ENCODE measurements at regions not wholly inside any gene's neighbourhood (a gene's known extent, or its start where the extent isn't known, plus 50 kb on each side); places are given as distances from the start of the nearest gene placed in this dataset.
"Not testable (repeated sequence)": the region's sequence is repeated elsewhere in the genome, so short reads cannot be mapped to it uniquely, and the experiment has no call there.

DNA sequence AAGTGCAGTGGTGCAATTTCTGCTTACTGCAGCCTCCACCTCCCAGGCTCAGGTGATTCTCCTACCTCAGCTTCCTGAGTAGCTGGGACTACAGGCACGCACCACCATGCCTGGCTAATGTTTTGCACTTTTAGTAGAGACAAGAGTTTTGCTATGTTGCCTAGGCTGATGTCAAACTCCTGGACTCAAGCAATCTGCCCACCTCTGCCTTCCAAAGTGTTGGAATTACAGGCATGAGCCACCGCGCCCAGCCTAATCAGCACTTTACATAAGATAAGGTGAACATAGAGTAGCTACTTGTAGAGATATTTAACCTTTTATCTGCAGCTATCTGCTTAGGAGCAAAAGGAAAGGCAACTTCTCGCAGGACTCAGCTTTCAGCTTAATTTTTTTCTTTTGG is 77.5 kb upstream of the RGPD5 start:
- not testable (repeated sequence) for H3K9me3 ChIP-seq (ENCODE audit: control insufficient read depth in 2 of 2, low read length in 2 of 2); H3K4me1 ChIP-seq (ENCODE audit: control insufficient read depth, insufficient read depth, low read length, poor library complexity, severe bottlenecking); H3K27me3 Mint-ChIP-seq; ATAC-seq (ENCODE audit: low read depth in 2 of 2); H3K27ac ChIP-seq (ENCODE audit: insufficient read depth, low read length, poor library complexity, severe bottlenecking); H3K9me3 Mint-ChIP-seq; H3K4me3 ChIP-seq (ENCODE audit: low read depth, low read length); H3K36me3 Mint-ChIP-seq; H3K27ac Mint-ChIP-seq; H3K36me3 ChIP-seq (ENCODE audit: control insufficient read depth, insufficient read depth, low read length); H3K27me3 ChIP-seq (ENCODE audit: control insufficient read depth, insufficient read depth, low read length); DNase-seq; H3K4me1 Mint-ChIP-seq; H3K4me3 Mint-ChIP-seq

DNA sequence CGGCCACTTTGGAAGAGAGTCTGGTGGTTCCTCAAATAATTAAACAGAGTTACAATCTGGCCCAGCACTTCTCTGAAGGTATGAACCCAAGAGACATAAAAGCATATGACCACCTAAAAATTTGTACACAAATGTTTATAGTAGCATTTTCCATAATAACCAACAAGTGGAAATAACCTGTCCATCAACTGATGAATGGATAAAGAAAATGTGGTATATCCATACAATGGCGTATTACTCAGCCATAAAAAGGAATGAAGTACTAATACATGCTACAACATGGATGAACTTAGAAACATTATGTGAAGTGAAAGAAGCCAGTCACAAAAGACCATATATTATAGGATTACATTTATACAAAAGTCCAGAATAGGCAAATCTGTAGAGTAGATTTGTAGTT is 76.0 kb upstream of the RGPD5 start:
- peaks cover 0 to 5% (median 0%) of the 10 kb centered on the region in 7 donors for H3K9me3 Mint-ChIP-seq
- H3K4me1 Mint-ChIP-seq = no peaks in the 10 kb centered on the region
- H3K9me3 ChIP-seq (ENCODE audit: control insufficient read depth in 2 of 2, low read length in 2 of 2) = no peaks in the 10 kb centered on the region
- H3K27me3 ChIP-seq (ENCODE audit: control insufficient read depth, insufficient read depth, low read length) = no peaks in the 10 kb centered on the region
- H3K4me1 ChIP-seq (ENCODE audit: control insufficient read depth, insufficient read depth, low read length, poor library complexity, severe bottlenecking) = no peaks in the 10 kb centered on the region
- no peak overlapping the region for H3K27ac Mint-ChIP-seq
- no peaks in the 10 kb centered on the region for H3K36me3 ChIP-seq (ENCODE audit: control insufficient read depth, insufficient read depth, low read length)
- H3K27ac ChIP-seq (ENCODE audit: insufficient read depth, low read length, poor library complexity, severe bottlenecking) = no peak overlapping the region
- H3K4me3 ChIP-seq (ENCODE audit: low read depth, low read length) = no peak overlapping the region
- DNase-seq (no peak), ATAC-seq (ENCODE audit: low read depth in 2 of 2) (no peak)
- H3K4me3 Mint-ChIP-seq = no peak overlapping the region
- peaks cover 8% of the 10 kb centered on the region for H3K27me3 Mint-ChIP-seq
- no peaks in the 10 kb centered on the region for H3K36me3 Mint-ChIP-seq

DNA sequence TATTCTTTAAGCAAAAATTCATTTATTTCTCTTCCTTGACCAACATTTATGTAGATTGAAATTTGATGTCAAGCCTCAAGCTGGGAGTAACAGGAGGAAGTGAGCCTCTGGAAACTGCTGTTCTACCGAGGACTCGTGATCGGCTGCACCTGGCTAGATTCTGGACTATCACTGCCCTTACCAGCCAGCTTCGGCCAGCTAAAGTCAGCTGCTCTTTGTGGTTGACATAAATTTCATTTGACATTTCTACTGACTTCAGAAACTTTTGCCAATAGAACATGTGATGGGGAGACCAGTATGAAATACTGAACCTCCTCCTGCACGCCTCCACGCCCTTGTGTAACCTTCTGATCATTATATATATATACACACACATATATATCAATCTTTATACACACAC is 74.2 kb upstream of the RGPD5 start:
- H3K9me3 Mint-ChIP-seq = peaks cover 0 to 5% (median 0%) of the 10 kb centered on the region in 7 donors
- Histone ChIP-seq H3K36me3 (ENCODE audit: control insufficient read depth, insufficient read depth, low read length) (no peaks in the 10 kb centered on the region), H3K4me1 (ENCODE audit: control insufficient read depth, insufficient read depth, low read length, poor library complexity, severe bottlenecking) (no peaks in the 10 kb centered on the region), H3K27ac (ENCODE audit: insufficient read depth, low read length, poor library complexity, severe bottlenecking) (no peak overlapping the region), H3K9me3 (ENCODE audit: control insufficient read depth in 2 of 2, low read length in 2 of 2) (no peaks in the 10 kb centered on the region), H3K27me3 (ENCODE audit: control insufficient read depth, insufficient read depth, low read length) (no peaks in the 10 kb centered on the region), H3K4me3 (ENCODE audit: low read depth, low read length) (no peak overlapping the region)
- no peaks in the 10 kb centered on the region for H3K4me1 Mint-ChIP-seq
- no peaks in the 10 kb centered on the region for H3K36me3 Mint-ChIP-seq
- no peak overlapping the region for H3K27ac Mint-ChIP-seq
- ATAC-seq (ENCODE audit: low read depth in 2 of 2) = no peak
- H3K4me3 Mint-ChIP-seq = no peak overlapping the region
- DNase-seq = no peak
- peaks cover 15% of the 10 kb centered on the region for H3K27me3 Mint-ChIP-seq

DNA sequence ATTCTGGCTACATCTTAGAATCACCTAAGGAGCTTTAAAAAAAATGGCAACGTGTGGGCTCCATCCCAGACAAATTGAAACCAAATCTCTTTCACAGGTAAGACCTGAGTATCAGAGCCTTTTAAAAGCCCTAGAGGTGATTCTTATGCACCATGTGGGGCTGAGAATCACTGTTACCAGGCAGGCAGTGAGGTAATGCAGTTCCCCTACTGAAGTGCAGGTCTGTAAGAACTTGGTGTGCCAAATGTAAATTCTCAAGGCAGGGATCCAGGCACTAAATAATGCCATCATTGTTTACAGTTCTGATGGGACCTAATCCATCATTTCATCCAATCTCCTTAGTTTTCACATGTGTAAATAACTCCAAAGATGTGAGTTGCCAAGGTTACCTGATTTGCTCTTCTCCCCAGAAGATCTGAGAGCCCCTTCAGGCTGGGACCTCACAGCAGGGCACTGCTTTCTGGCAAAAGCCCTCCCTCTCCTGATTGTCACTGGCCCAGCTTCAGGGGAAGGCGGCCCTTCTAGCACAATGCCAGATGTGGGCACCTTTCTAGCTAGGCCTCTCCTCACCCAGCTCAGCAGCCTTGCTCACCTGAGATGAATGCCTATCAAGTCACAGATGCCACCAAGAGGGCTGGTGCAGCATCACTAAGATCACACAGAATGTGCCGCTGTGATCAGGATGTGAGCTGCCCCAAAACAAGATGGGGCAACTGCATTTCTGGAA is 73.6 kb upstream of the RGPD5 start:
- Mint-ChIP-seq H3K27me3 (peaks cover 15% of the 10 kb centered on the region), H3K4me1 (no peaks in the 10 kb centered on the region), H3K9me3 (peaks cover 0 to 5% (median 0%) of the 10 kb centered on the region in 7 donors), H3K4me3 (no peak overlapping the region), H3K36me3 (no peaks in the 10 kb centered on the region), H3K27ac (no peak overlapping the region)
- no peak for DNase-seq
- Histone ChIP-seq H3K9me3 (ENCODE audit: control insufficient read depth in 2 of 2, low read length in 2 of 2) (no peaks in the 10 kb centered on the region), H3K4me1 (ENCODE audit: control insufficient read depth, insufficient read depth, low read length, poor library complexity, severe bottlenecking) (no peaks in the 10 kb centered on the region), H3K4me3 (ENCODE audit: low read depth, low read length) (no peak overlapping the region), H3K36me3 (ENCODE audit: control insufficient read depth, insufficient read depth, low read length) (no peaks in the 10 kb centered on the region), H3K27ac (ENCODE audit: insufficient read depth, low read length, poor library complexity, severe bottlenecking) (no peak overlapping the region), H3K27me3 (ENCODE audit: control insufficient read depth, insufficient read depth, low read length) (no peaks in the 10 kb centered on the region)
- no peak for ATAC-seq (ENCODE audit: low read depth in 2 of 2)

- DNase-seq = no peak
- H3K4me1 ChIP-seq (ENCODE audit: control insufficient read depth, insufficient read depth, low read length, poor library complexity, severe bottlenecking) = no peaks in the 10 kb centered on the region
- Mint-ChIP-seq H3K4me1 (no peaks in the 10 kb centered on the region), H3K4me3 (no peak overlapping the region), H3K27me3 (peaks cover 15% of the 10 kb centered on the region), H3K27ac (no peak overlapping the region), H3K36me3 (no peaks in the 10 kb centered on the region), H3K9me3 (peaks cover 0 to 5% (median 0%) of the 10 kb centered on the region in 7 donors)
- H3K27me3 ChIP-seq (ENCODE audit: control insufficient read depth, insufficient read depth, low read length) = no peaks in the 10 kb centered on the region
- no peaks in the 10 kb centered on the region for H3K36me3 ChIP-seq (ENCODE audit: control insufficient read depth, insufficient read depth, low read length)
- no peak overlapping the region for H3K4me3 ChIP-seq (ENCODE audit: low read depth, low read length)
- ATAC-seq (ENCODE audit: low read depth in 2 of 2) = no peak
- no peaks in the 10 kb centered on the region for H3K9me3 ChIP-seq (ENCODE audit: control insufficient read depth in 2 of 2, low read length in 2 of 2)
- H3K27ac ChIP-seq (ENCODE audit: insufficient read depth, low read length, poor library complexity, severe bottlenecking) = no peak overlapping the region
These were observed 73.0 kb upstream of the RGPD5 start for GRCh38 chr2:109721135-109721534.

DNA sequence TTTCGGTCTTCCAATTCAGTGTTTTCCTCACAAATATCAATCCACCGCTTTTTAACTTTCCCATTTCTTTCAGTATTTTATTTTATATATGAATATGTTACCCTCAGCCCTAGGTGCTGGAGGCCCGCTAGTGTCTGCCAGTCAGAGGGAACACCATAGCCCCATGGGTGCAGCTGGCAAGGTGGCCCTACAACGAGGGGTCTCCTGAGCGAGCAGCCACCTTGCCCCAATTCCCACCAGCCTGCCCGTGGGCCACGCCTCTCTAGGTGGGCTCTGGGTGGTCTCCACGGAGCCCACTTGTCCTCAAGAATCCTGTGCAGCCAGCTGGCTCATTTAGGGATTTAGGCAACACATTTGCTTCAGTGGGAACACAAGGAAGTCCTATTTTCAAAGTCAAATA is 72.5 kb upstream of the RGPD5 start:
- Mint-ChIP-seq H3K27me3 (peaks cover 18% of the 10 kb centered on the region), H3K4me1 (no peaks in the 10 kb centered on the region), H3K36me3 (no peaks in the 10 kb centered on the region), H3K4me3 (no peak overlapping the region), H3K27ac (no peak overlapping the region), H3K9me3 (peaks cover 0 to 5% (median 0%) of the 10 kb centered on the region in 7 donors)
- Histone ChIP-seq H3K27me3 (ENCODE audit: control insufficient read depth, insufficient read depth, low read length) (no peaks in the 10 kb centered on the region), H3K4me3 (ENCODE audit: low read depth, low read length) (no peak overlapping the region), H3K4me1 (ENCODE audit: control insufficient read depth, insufficient read depth, low read length, poor library complexity, severe bottlenecking) (no peaks in the 10 kb centered on the region), H3K9me3 (ENCODE audit: control insufficient read depth in 2 of 2, low read length in 2 of 2) (no peaks in the 10 kb centered on the region), H3K36me3 (ENCODE audit: control insufficient read depth, insufficient read depth, low read length) (no peaks in the 10 kb centered on the region), H3K27ac (ENCODE audit: insufficient read depth, low read length, poor library complexity, severe bottlenecking) (no peak overlapping the region)
- ATAC-seq (ENCODE audit: low read depth in 2 of 2) = no peak
- DNase-seq = no peak

DNA sequence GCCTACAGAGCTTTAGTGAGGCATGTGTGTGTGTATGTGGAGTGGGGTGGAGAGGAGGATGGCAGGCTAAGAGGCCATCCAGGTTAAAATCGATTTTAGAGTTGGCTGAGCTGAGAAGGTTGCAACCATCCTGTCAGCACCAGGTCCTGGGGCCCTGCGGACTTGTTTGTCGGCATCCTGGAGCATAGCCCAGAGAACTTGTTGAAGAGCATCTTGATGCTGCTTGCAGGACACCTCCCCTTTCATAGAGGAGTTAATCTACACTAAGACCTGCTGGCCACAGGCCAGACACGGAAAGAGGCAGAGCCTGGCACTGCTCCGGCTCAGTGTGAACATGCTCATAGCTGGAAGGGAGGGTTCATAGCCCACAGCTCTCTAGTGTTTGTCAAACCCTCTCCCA is 72.1 kb upstream of the RGPD5 start:
- Mint-ChIP-seq H3K27ac (peak overlapping the region in 1 of 3 donors; percentile 18), H3K27me3 (peaks cover 21% of the 10 kb centered on the region), H3K9me3 (peaks cover 0 to 5% (median 0%) of the 10 kb centered on the region in 7 donors), H3K4me3 (no peak overlapping the region), H3K4me1 (no peaks in the 10 kb centered on the region), H3K36me3 (no peaks in the 10 kb centered on the region)
- Histone ChIP-seq H3K36me3 (ENCODE audit: control insufficient read depth, insufficient read depth, low read length) (no peaks in the 10 kb centered on the region), H3K4me1 (ENCODE audit: control insufficient read depth, insufficient read depth, low read length, poor library complexity, severe bottlenecking) (no peaks in the 10 kb centered on the region), H3K27ac (ENCODE audit: insufficient read depth, low read length, poor library complexity, severe bottlenecking) (no peak overlapping the region), H3K27me3 (ENCODE audit: control insufficient read depth, insufficient read depth, low read length) (no peaks in the 10 kb centered on the region), H3K9me3 (ENCODE audit: control insufficient read depth in 2 of 2, low read length in 2 of 2) (no peaks in the 10 kb centered on the region), H3K4me3 (ENCODE audit: low read depth, low read length) (no peak overlapping the region)
- ATAC-seq (ENCODE audit: low read depth in 2 of 2) (no peak), DNase-seq (no peak)

- not testable (repeated sequence) for H3K27ac ChIP-seq (ENCODE audit: insufficient read depth, low read length, poor library complexity, severe bottlenecking); H3K4me3 Mint-ChIP-seq; H3K9me3 ChIP-seq (ENCODE audit: control insufficient read depth in 2 of 2, low read length in 2 of 2); H3K27ac Mint-ChIP-seq; H3K4me3 ChIP-seq (ENCODE audit: low read depth, low read length); H3K36me3 Mint-ChIP-seq; H3K27me3 ChIP-seq (ENCODE audit: control insufficient read depth, insufficient read depth, low read length); H3K9me3 Mint-ChIP-seq; H3K4me1 Mint-ChIP-seq; DNase-seq; H3K4me1 ChIP-seq (ENCODE audit: control insufficient read depth, insufficient read depth, low read length, poor library complexity, severe bottlenecking); ATAC-seq (ENCODE audit: low read depth in 2 of 2); H3K36me3 ChIP-seq (ENCODE audit: control insufficient read depth, insufficient read depth, low read length)
- peaks cover 21% of the 10 kb centered on the region for H3K27me3 Mint-ChIP-seq
These were observed 71.5 kb upstream of the RGPD5 start for GRCh38 chr2:109722640-109723039.
